GM18868 (cell line): ENCODE measurements at regions not wholly inside any gene's neighbourhood (a gene's known extent, or its start where the extent isn't known, plus 50 kb on each side); places are given as distances from the start of the nearest gene placed in this dataset.
A peak's percentile ranks its signal among the peaks of the same experiment; 100 is the strongest.

Experiments used
- ATAC-seq: cut with Tn5 transposase; IDR thresholded peaks from one replicate; pipeline ENCODE4 v1.9.1; 2021; ENCODE audit warnings: mild to moderate bottlenecking, moderate library complexity; ENCODE audit not compliant: unreplicated experiment

- no peak for ATAC-seq
Measured at GRCh38 chr7:125675640-125676039, 746.0 kb upstream of the POT1 start.

GRCh38 chr7:125675169-125675568, 745.5 kb upstream of the POT1 start:
- ATAC-seq = no peak

- peak; percentile 56 for ATAC-seq
Measured at GRCh38 chr7:125670926-125671572, 741.4 kb upstream of the POT1 start.

- peak; percentile 61 for ATAC-seq
Measured at GRCh38 chr7:125668321-125668993, 738.8 kb upstream of the POT1 start.

- ATAC-seq = no peak
Measured at GRCh38 chr7:125664625-125665024, 735.0 kb upstream of the POT1 start.

- ATAC-seq = no peak
Measured at GRCh38 chr7:125663961-125664360, 734.3 kb upstream of the POT1 start.

GRCh38 chr7:125661677-125662076, 732.1 kb upstream of the POT1 start:
- no peak for ATAC-seq

- ATAC-seq = no peak
Measured at GRCh38 chr7:125661006-125661405, 731.4 kb upstream of the POT1 start.

- ATAC-seq = no peak
Measured at GRCh38 chr7:125654076-125654475, 724.5 kb upstream of the POT1 start.

GRCh38 chr7:125651823-125652528, 722.4 kb upstream of the POT1 start:
- peak; percentile 67 for ATAC-seq

GRCh38 chr7:125648543-125648942, 718.9 kb upstream of the POT1 start:
- ATAC-seq = no peak

- no peak for ATAC-seq
Measured at GRCh38 chr7:125645770-125646169, 716.1 kb upstream of the POT1 start.

GRCh38 chr7:125644109-125644508, 714.5 kb upstream of the POT1 start:
- ATAC-seq = no peak

- ATAC-seq = no peak
Measured at GRCh38 chr7:125643302-125643701, 713.7 kb upstream of the POT1 start.

GRCh38 chr7:125641884-125642283, 712.3 kb upstream of the POT1 start:
- no peak for ATAC-seq

GRCh38 chr7:125636320-125636962, 706.8 kb upstream of the POT1 start:
- no peak for ATAC-seq

GRCh38 chr7:125618516-125618915, 688.9 kb upstream of the POT1 start:
- no peak for ATAC-seq

GRCh38 chr7:125611582-125611981, 682.0 kb upstream of the POT1 start:
- ATAC-seq = no peak

GRCh38 chr7:125606671-125607070, 677.0 kb upstream of the POT1 start:
- no peak for ATAC-seq

- ATAC-seq = no peak
Measured at GRCh38 chr7:125605241-125605640, 675.6 kb upstream of the POT1 start.

GRCh38 chr7:125602441-125602840, 672.8 kb upstream of the POT1 start:
- ATAC-seq = no peak

GRCh38 chr7:125599387-125599786, 669.8 kb upstream of the POT1 start:
- ATAC-seq = no peak
